ENCODE measurements at regions not wholly inside any gene's neighbourhood (a gene's known extent, or its start where the extent isn't known, plus 50 kb on each side); places are given as distances from the start of the nearest gene placed in this dataset.

DNA sequence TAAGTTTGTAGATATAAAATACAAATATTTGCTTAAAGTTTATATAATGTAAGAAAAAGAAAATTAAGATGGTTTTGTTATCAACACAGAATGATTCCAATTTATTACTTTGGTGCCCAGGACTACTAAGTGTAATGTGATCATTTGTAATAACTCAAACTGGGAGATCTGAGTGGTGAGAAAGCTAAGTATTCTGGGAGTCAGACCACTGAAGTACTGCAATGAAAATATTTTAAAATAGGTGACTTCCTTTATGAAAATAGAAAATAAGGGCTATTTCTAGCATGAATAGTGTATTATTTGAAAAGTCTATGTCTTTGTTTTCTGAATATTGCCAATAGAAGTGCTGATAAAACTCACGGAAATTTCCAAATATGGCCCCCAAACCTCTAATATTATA lies 305.6 kb upstream of the MAN1A1 start:
- POLR2A ChIA-PET, result no interaction called here
- CTCF ChIA-PET, result no interaction called here
- WGBS (ENCODE audit: low lambda C conversion rate), result 91% methylated on average over 1 of the region's 1 CpG

GRCh38 chr6:119653329-119653728 lies 303.8 kb upstream of the MAN1A1 start:
- H4K20me1 ChIP-seq (ENCODE audit: insufficient read depth), result no peaks in the 10 kb centered on the region
- no peak overlapping the region for H2AFZ ChIP-seq (ENCODE audit: low read depth)
- ChIA-PET POLR2A (no interaction called here), CTCF (interaction anchor here (1.1 kb wide), 1 partner anchor 9 kb away, joined by 3 read pairs; no protein-coding TSS in a partner anchor)
- no peaks in the 10 kb centered on the region for H3K27me3 ChIP-seq (ENCODE audit: insufficient read depth)
- H3K27ac ChIP-seq (ENCODE audit: low read depth in 2 of 2, low read length in 1 of 2), result no peak overlapping the region
- TF ChIP-seq YY1 (IDR thresholded peaks at IDR 0.05; ENCODE audit: low read depth) (no peak), IRF3 (IDR thresholded peaks at IDR 0.05; ENCODE audit: low read depth, low read length) (no peak), RXRA (IDR thresholded peaks at IDR 0.05; ENCODE audit: borderline replicate concordance, low read depth) (no peak), RCOR1 (IDR thresholded peaks at IDR 0.05; ENCODE audit: low read length) (no peak), EP300 (IDR thresholded peaks at IDR 0.05; ENCODE audit: borderline replicate concordance in 1 of 2, low read depth in 1 of 2, low read length in 1 of 2) (no peak), GABPA (IDR thresholded peaks at IDR 0.05; ENCODE audit: low read depth) (no peak), SIN3A (IDR thresholded peaks at IDR 0.05; ENCODE audit: borderline replicate concordance, low read depth, low read length) (no peak), NRF1 (IDR thresholded peaks at IDR 0.05; ENCODE audit: low read depth, low read length) (no peak), FOSL2 (IDR thresholded peaks at IDR 0.05; ENCODE audit: borderline replicate concordance, low read depth) (no peak), MEF2A (IDR thresholded peaks at IDR 0.05; ENCODE audit: borderline replicate concordance, low read depth) (no peak)
- TF ChIP-seq, protein P1, sequence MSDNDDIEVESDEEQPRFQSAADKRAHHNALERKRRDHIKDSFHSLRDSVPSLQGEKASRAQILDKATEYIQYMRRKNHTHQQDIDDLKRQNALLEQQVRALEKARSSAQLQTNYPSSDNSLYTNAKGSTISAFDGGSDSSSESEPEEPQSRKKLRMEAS (IDR thresholded peaks at IDR 0.05; ENCODE audit: low read depth), result no peak
- DNase-seq, result no peak
- H3K4me3 ChIP-seq (ENCODE audit: low read depth in 2 of 2, low read length in 1 of 2), result no peak overlapping the region
- no peak overlapping the region for H3K4me2 ChIP-seq
- H3K79me2 ChIP-seq (ENCODE audit: insufficient read depth), result no peaks in the 10 kb centered on the region
- H3K36me3 ChIP-seq (replicated peaks in 1 of 2; ENCODE audit: control insufficient read depth in 1 of 2, insufficient read depth in 2 of 2, low read length in 1 of 2), result no peaks in the 10 kb centered on the region
- H3K9me3 ChIP-seq, result no peaks in the 10 kb centered on the region
- no peaks in the 10 kb centered on the region for H3K4me1 ChIP-seq (ENCODE audit: control insufficient read depth in 1 of 2, insufficient read depth in 2 of 2, low read depth in 1 of 2, low read length in 1 of 2)
- WGBS (ENCODE audit: low lambda C conversion rate), result 85% methylated on average over 2 of the region's 2 CpGs
- no peaks in the 10 kb centered on the region; the same call in 1 of the 2 replicates for H3K9me2 ChIP-seq
- no peaks in the 10 kb centered on the region for H3F3A ChIP-seq (replicated peaks; ENCODE audit: insufficient read depth)
- no peak overlapping the region for H3K9ac ChIP-seq

More for the DNA sequence above, 305.6 kb upstream of the MAN1A1 start:
- Histone ChIP-seq H3K4me1 (ENCODE audit: control insufficient read depth in 1 of 2, insufficient read depth in 2 of 2, low read depth in 1 of 2, low read length in 1 of 2) (no peaks in the 10 kb centered on the region), H4K20me1 (ENCODE audit: insufficient read depth) (no peaks in the 10 kb centered on the region), H3K9ac (no peak overlapping the region), H2AFZ (ENCODE audit: low read depth) (no peak overlapping the region), H3K4me3 (ENCODE audit: low read depth in 2 of 2, low read length in 1 of 2) (no peak overlapping the region), H3K9me3 (no peaks in the 10 kb centered on the region), H3K27ac (ENCODE audit: low read depth in 2 of 2, low read length in 1 of 2) (no peak overlapping the region), H3K4me2 (no peak overlapping the region), H3K27me3 (ENCODE audit: insufficient read depth) (no peaks in the 10 kb centered on the region), H3K79me2 (ENCODE audit: insufficient read depth) (no peaks in the 10 kb centered on the region), H3K36me3 (replicated peaks in 1 of 2; ENCODE audit: control insufficient read depth in 1 of 2, insufficient read depth in 2 of 2, low read length in 1 of 2) (no peaks in the 10 kb centered on the region), H3K9me2 (no peaks in the 10 kb centered on the region; the same call in 1 of the 2 replicates), H3F3A (replicated peaks; ENCODE audit: insufficient read depth) (no peaks in the 10 kb centered on the region)
- TF ChIP-seq POLR2AphosphoS5 (IDR thresholded peaks at IDR 0.05; ENCODE audit: low read depth, low read length) (no peak), RXRA (IDR thresholded peaks at IDR 0.05; ENCODE audit: borderline replicate concordance, low read depth) (no peak), FOSL2 (IDR thresholded peaks at IDR 0.05; ENCODE audit: borderline replicate concordance, low read depth) (no peak), MXI1 (IDR thresholded peaks at IDR 0.05; ENCODE audit: low read depth, low read length) (no peak), RCOR1 (IDR thresholded peaks at IDR 0.05; ENCODE audit: low read length) (no peak)
- TF ChIP-seq, protein P2, sequence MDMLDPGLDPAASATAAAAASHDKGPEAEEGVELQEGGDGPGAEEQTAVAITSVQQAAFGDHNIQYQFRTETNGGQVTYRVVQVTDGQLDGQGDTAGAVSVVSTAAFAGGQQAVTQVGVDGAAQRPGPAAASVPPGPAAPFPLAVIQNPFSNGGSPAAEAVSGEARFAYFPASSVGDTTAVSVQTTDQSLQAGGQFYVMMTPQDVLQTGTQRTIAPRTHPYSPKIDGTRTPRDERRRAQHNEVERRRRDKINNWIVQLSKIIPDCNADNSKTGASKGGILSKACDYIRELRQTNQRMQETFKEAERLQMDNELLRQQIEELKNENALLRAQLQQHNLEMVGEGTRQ (IDR thresholded peaks at IDR 0.05; ENCODE audit: borderline replicate concordance, low read depth, low read length), result no peak
- TF ChIP-seq, protein P3, sequence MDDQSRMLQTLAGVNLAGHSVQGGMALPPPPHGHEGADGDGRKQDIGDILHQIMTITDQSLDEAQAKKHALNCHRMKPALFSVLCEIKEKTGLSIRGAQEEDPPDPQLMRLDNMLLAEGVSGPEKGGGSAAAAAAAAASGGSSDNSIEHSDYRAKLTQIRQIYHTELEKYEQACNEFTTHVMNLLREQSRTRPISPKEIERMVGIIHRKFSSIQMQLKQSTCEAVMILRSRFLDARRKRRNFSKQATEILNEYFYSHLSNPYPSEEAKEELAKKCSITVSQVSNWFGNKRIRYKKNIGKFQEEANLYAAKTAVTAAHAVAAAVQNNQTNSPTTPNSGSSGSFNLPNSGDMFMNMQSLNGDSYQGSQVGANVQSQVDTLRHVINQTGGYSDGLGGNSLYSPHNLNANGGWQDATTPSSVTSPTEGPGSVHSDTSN (IDR thresholded peaks at IDR 0.05), result no peak
- DNase-seq, result no peak
